ENCODE measurements at regions not wholly inside any gene's neighbourhood (a gene's known extent, or its start where the extent isn't known, plus 50 kb on each side); places are given as distances from the start of the nearest gene placed in this dataset.

DNA sequence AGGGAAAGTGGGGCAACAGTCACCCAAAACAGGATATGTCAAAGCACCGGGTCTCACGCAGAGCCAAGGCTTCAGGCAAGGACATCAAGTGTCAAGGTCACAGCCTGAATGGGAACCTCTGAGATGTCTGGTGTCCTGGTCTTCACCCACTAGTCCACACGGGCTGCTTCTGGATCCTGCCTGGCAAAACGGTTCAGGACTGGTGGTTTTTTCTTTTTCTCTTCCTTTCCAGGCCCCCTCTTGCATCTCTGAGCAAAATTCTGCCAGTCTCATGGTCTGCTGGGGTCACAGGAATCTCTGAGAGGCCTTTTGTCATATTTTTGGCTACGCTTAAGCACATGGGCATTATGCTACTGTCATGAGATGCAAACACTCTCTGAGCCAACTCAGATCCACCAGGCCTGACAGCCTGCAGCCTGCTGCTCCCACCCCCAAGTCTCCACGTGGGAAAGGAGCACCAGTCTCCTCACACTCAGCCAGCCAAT, 518.2 kb upstream of the ZEB2 start:
- TF ChIP-seq, protein P1, sequence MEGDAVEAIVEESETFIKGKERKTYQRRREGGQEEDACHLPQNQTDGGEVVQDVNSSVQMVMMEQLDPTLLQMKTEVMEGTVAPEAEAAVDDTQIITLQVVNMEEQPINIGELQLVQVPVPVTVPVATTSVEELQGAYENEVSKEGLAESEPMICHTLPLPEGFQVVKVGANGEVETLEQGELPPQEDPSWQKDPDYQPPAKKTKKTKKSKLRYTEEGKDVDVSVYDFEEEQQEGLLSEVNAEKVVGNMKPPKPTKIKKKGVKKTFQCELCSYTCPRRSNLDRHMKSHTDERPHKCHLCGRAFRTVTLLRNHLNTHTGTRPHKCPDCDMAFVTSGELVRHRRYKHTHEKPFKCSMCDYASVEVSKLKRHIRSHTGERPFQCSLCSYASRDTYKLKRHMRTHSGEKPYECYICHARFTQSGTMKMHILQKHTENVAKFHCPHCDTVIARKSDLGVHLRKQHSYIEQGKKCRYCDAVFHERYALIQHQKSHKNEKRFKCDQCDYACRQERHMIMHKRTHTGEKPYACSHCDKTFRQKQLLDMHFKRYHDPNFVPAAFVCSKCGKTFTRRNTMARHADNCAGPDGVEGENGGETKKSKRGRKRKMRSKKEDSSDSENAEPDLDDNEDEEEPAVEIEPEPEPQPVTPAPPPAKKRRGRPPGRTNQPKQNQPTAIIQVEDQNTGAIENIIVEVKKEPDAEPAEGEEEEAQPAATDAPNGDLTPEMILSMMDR (IDR thresholded peaks at IDR 0.05), result no peak
- TF ChIP-seq POLR2A (IDR thresholded peaks at IDR 0.05), result no peak
